IPS-15b (cell line): ENCODE measurements at regions not wholly inside any gene's neighbourhood (a gene's known extent, or its start where the extent isn't known, plus 50 kb on each side); places are given as distances from the start of the nearest gene placed in this dataset.

Experiments used
- H3K27me3 ChIP-seq: one replicate; pipeline ENCODE4 v1.6.1; 2013; ENCODE audit warnings: low read length; ENCODE audit not compliant: control insufficient read depth, insufficient read depth
- H3K36me3 ChIP-seq: one replicate; pipeline ENCODE4 v1.6.1; 2013; ENCODE audit warnings: low read length; ENCODE audit not compliant: control insufficient read depth, insufficient read depth
- H3K4me1 ChIP-seq: one replicate; pipeline ENCODE4 v1.6.1; 2013; ENCODE audit warnings: mild to moderate bottlenecking, low read length; ENCODE audit not compliant: control insufficient read depth, insufficient read depth
- H3K4me3 ChIP-seq: one replicate; pipeline ENCODE4 v1.5.1; 2013; ENCODE audit warnings: low read depth, low read length
- H3K9ac ChIP-seq: one replicate; pipeline ENCODE4 v1.6.1; 2013; ENCODE audit warnings: low read depth, mild to moderate bottlenecking, low read length
- H3K9me3 ChIP-seq: one replicate; pipeline ENCODE4 v1.6.1; 2013; ENCODE audit warnings: mild to moderate bottlenecking, low read length; ENCODE audit not compliant: control insufficient read depth, insufficient read depth

- no peak overlapping the region for H3K9ac ChIP-seq
- no peaks in the 10 kb centered on the region for H3K9me3 ChIP-seq
- no peak overlapping the region for H3K4me3 ChIP-seq
- H3K36me3 ChIP-seq: no peaks in the 10 kb centered on the region
- no peaks in the 10 kb centered on the region for H3K27me3 ChIP-seq
- no peaks in the 10 kb centered on the region for H3K4me1 ChIP-seq
Measured at GRCh38 chr5:106106384-106106783, 1564.4 kb downstream of the EFNA5 start.

- no peaks in the 10 kb centered on the region for H3K27me3 ChIP-seq
- no peak overlapping the region for H3K9ac ChIP-seq
- H3K4me3 ChIP-seq: no peak overlapping the region
- H3K4me1 ChIP-seq: no peaks in the 10 kb centered on the region
- H3K9me3 ChIP-seq: no peaks in the 10 kb centered on the region
- no peaks in the 10 kb centered on the region for H3K36me3 ChIP-seq
Measured at GRCh38 chr5:106097340-106097739, 1573.4 kb downstream of the EFNA5 start.

GRCh38 chr5:106094839-106095238 lies 1575.9 kb downstream of the EFNA5 start:
- peaks cover 1% of the 10 kb centered on the region for H3K4me1 ChIP-seq
- no peaks in the 10 kb centered on the region for H3K36me3 ChIP-seq
- H3K9ac ChIP-seq: no peak overlapping the region

GRCh38 chr5:106094204-106094607 lies 1576.5 kb downstream of the EFNA5 start:
- no peaks in the 10 kb centered on the region for H3K27me3 ChIP-seq
- H3K9ac ChIP-seq: no peak overlapping the region
- H3K9me3 ChIP-seq: no peaks in the 10 kb centered on the region
- no peaks in the 10 kb centered on the region for H3K36me3 ChIP-seq
- H3K4me3 ChIP-seq: no peak overlapping the region
- H3K4me1 ChIP-seq: peaks cover 4% of the 10 kb centered on the region

More at GRCh38 chr5:106094839-106095238, 1575.9 kb downstream of the EFNA5 start:
- no peaks in the 10 kb centered on the region for H3K9me3 ChIP-seq
- H3K27me3 ChIP-seq: no peaks in the 10 kb centered on the region
- H3K4me3 ChIP-seq: no peak overlapping the region

- Histone ChIP-seq H3K9me3 (no peaks in the 10 kb centered on the region), H3K4me3 (no peak overlapping the region), H3K27me3 (no peaks in the 10 kb centered on the region), H3K9ac (no peak overlapping the region), H3K36me3 (no peaks in the 10 kb centered on the region), H3K4me1 (peaks cover 4% of the 10 kb centered on the region)
Measured at GRCh38 chr5:106093134-106093533, 1577.6 kb downstream of the EFNA5 start.

- no peaks in the 10 kb centered on the region for H3K9me3 ChIP-seq
- no peaks in the 10 kb centered on the region for H3K27me3 ChIP-seq
- no peak overlapping the region for H3K4me3 ChIP-seq
- H3K36me3 ChIP-seq: no peaks in the 10 kb centered on the region
- H3K9ac ChIP-seq: no peak overlapping the region
- peaks cover 4% of the 10 kb centered on the region for H3K4me1 ChIP-seq
Measured at GRCh38 chr5:106092455-106092854, 1578.3 kb downstream of the EFNA5 start.

GRCh38 chr5:106089073-106089472 lies 1581.7 kb downstream of the EFNA5 start:
- no peaks in the 10 kb centered on the region for H3K27me3 ChIP-seq
- H3K36me3 ChIP-seq: no peaks in the 10 kb centered on the region
- H3K4me1 ChIP-seq: peaks cover 30% of the 10 kb centered on the region
- H3K9ac ChIP-seq: no peak overlapping the region
- no peaks in the 10 kb centered on the region for H3K9me3 ChIP-seq
- no peak overlapping the region for H3K4me3 ChIP-seq

- Histone ChIP-seq H3K36me3 (no peaks in the 10 kb centered on the region), H3K4me3 (no peak overlapping the region), H3K9me3 (no peaks in the 10 kb centered on the region), H3K9ac (no peak overlapping the region), H3K4me1 (peaks cover 35% of the 10 kb centered on the region), H3K27me3 (no peaks in the 10 kb centered on the region)
Measured at GRCh38 chr5:106088462-106088861, 1582.3 kb downstream of the EFNA5 start.

- no peaks in the 10 kb centered on the region for H3K27me3 ChIP-seq
Measured at GRCh38 chr5:106086352-106086751, 1584.4 kb downstream of the EFNA5 start.

GRCh38 chr5:106085556-106085955 lies 1585.2 kb downstream of the EFNA5 start:
- Histone ChIP-seq H3K4me1 (peaks cover 35% of the 10 kb centered on the region), H3K9ac (no peak overlapping the region), H3K27me3 (no peaks in the 10 kb centered on the region), H3K4me3 (peak overlapping the region; percentile 36), H3K9me3 (no peaks in the 10 kb centered on the region), H3K36me3 (no peaks in the 10 kb centered on the region)

More at GRCh38 chr5:106086352-106086751, 1584.4 kb downstream of the EFNA5 start:
- Histone ChIP-seq H3K36me3 (no peaks in the 10 kb centered on the region), H3K9ac (no peak overlapping the region), H3K9me3 (no peaks in the 10 kb centered on the region), H3K4me3 (peak overlapping the region; percentile 36), H3K4me1 (peaks cover 35% of the 10 kb centered on the region)

GRCh38 chr5:106085136-106085535 lies 1585.6 kb downstream of the EFNA5 start:
- Histone ChIP-seq H3K9ac (no peak overlapping the region), H3K36me3 (no peaks in the 10 kb centered on the region), H3K9me3 (no peaks in the 10 kb centered on the region), H3K4me3 (no peak overlapping the region), H3K27me3 (no peaks in the 10 kb centered on the region), H3K4me1 (peaks cover 35% of the 10 kb centered on the region)

- Histone ChIP-seq H3K36me3 (no peaks in the 10 kb centered on the region), H3K9ac (no peak overlapping the region), H3K9me3 (no peaks in the 10 kb centered on the region), H3K4me1 (peaks cover 17% of the 10 kb centered on the region), H3K27me3 (no peaks in the 10 kb centered on the region), H3K4me3 (no peak overlapping the region)
Measured at GRCh38 chr5:106080535-106080934, 1590.2 kb downstream of the EFNA5 start.
